Retinal pigment epithelial cell (primary cell): ENCODE measurements at regions not wholly inside any gene's neighbourhood (a gene's known extent, or its start where the extent isn't known, plus 50 kb on each side); places are given as distances from the start of the nearest gene placed in this dataset.
A peak's percentile ranks its signal among the peaks of the same experiment; 100 is the strongest.

Experiments
- DNase-seq: peaks from one replicate; pipeline ENCODE4 v3.0.0-alpha.2; 2010; ENCODE audit warnings: low read depth
- H3K4me3 ChIP-seq: 2 replicates; pipeline ENCODE4 v1.5.1; 2011; ENCODE audit warnings: mild to moderate bottlenecking, low read length, control low read depth, moderate library complexity
- TF ChIP-seq, protein P1 (sequence below): conservative IDR thresholded peaks from 2 replicates; pipeline ENCODE4 v1.5.1; 2011; ENCODE audit warnings: low read depth, low read length, control low read depth, inconsistent platforms

DNA sequence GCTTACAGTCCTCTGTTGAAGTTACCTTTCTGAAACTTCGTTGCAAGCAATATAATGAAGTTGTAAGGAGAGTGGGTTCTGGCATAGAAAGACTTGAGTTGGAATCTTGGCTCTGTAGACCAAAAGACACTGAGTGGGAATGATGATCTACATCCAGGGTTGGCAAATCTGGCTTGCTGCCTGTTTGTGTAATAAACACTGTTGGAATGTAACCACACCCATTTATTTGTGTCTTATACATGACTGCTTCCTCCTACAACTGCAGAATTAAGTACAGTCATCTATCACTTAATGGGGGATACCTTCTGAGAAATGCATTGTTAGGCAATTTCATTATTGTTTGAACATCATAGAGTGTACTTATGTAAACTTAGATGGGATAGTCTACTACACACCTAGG, 178.4 kb upstream of the SUCLG2 start:
- TF ChIP-seq, protein P1, sequence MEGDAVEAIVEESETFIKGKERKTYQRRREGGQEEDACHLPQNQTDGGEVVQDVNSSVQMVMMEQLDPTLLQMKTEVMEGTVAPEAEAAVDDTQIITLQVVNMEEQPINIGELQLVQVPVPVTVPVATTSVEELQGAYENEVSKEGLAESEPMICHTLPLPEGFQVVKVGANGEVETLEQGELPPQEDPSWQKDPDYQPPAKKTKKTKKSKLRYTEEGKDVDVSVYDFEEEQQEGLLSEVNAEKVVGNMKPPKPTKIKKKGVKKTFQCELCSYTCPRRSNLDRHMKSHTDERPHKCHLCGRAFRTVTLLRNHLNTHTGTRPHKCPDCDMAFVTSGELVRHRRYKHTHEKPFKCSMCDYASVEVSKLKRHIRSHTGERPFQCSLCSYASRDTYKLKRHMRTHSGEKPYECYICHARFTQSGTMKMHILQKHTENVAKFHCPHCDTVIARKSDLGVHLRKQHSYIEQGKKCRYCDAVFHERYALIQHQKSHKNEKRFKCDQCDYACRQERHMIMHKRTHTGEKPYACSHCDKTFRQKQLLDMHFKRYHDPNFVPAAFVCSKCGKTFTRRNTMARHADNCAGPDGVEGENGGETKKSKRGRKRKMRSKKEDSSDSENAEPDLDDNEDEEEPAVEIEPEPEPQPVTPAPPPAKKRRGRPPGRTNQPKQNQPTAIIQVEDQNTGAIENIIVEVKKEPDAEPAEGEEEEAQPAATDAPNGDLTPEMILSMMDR: no peak
- H3K4me3 ChIP-seq: no peak overlapping the region
- no peak for DNase-seq

DNA sequence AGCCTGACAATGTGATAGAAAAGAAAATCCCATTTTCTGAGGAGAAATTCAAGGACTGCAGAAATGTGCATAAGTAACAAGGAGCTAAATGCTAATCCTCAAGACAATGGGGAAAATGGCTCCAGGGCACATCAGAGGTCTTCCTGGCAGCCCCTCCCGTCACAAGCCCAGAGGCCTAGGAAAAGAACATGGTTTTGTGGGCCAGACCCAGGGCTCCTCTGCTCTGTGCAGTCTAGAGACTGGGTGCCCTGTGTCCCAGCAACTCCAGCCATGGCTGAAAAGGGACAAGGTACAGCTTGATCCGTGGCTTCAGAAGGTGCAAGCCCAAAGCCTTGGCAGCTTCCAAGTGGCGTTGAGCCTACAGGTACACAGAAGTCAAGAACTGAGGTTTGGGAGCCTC, 176.8 kb upstream of the SUCLG2 start:
- H3K4me3 ChIP-seq: no peak overlapping the region
- DNase-seq: no peak
- TF ChIP-seq, protein P1: no peak

DNA sequence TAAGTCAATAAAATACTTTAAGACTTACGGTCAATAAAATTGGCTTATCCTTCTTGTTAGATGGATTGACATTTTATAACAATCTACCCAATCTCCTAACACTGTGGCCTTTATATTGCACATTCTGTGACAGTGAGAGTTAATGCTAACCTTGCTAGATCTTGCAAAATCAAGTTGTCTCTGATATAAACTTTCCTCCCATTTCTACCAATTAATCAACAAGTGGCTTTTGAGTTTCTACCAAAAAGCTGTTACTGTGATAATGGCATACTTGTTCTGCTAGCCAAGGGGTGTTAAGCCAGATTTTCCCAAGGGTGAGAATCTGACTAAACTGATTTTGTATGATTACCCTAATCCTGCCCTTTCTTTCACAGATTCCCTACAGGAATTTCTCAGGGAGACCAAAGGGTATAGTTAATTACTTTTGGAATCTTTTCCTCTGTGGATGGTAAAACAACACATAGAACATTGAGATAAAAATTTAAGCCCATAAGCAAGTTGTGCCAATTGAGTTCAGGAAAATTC, 174.1 kb upstream of the SUCLG2 start:
- no peak for DNase-seq
- H3K4me3 ChIP-seq: no peak overlapping the region
- TF ChIP-seq, protein P1: no peak

DNA sequence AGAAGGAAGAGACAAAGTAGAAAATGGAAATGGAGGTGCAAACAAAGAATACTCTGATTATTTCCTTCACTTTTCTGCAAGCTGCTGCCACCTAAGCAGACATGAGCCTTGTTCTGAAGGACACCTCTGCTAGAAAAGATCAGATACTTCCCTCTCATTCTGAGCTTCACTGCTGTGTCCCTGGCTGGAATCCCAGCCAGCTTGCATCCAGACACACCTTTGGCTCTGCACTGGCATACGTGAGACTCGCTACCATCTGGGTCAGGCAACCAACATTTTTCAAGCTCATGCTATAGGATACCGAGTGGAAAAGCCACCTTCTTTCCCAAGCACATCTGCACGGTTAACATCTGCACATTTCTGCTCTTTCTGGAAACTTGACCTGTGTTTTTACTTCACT, 166.7 kb upstream of the SUCLG2 start:
- no peak for DNase-seq
- H3K4me3 ChIP-seq: no peak overlapping the region
- TF ChIP-seq, protein P1: no peak

DNA sequence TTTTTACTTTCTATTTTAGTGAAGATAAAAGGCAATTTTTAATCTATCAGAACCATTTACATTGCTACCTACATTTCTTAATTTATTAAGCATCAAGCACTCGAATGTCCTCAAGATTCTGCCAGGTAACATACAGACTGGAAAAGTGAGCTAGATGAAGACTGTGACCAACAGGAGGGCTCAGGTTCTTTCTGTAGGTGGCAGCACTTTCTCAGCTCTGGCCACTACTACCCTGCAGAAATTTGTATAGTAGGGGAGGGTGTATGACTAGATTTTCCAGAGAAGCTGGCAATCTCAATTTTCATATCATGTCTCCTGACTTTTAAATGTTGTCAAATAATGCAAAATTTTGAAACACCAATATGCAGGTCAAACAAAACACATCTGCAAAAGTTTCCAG, 165.0 kb upstream of the SUCLG2 start:
- TF ChIP-seq, protein P1: peak; percentile 13
- no peak for DNase-seq
- no peak overlapping the region for H3K4me3 ChIP-seq

DNA sequence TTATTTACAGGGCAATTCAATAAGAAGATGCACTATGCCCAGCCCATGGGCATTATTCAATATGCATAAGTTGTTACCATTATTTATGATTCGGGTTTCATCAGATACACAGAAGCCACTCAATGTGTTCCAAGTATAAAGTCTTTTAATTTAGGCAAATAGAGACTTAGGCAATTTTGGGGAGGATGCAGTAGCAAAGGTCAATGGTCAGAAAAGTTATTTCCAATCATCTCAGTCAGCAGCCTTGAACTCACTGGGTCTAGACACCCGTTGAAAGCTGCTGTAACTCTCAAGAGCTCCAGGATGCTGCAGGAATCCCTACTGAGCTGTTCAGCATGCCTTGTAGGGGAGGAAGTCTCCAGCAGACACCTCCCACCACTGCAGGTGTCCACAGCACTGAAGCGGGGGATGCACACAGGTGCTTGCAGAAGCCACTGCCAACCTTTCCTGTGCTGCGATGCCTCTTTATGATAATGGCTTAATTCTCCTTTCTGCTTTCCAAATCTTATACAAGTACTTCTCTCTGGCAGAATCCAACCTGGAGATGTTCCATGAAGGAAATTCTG, 155.0 kb upstream of the SUCLG2 start:
- no peak overlapping the region for H3K4me3 ChIP-seq
- TF ChIP-seq, protein P1: no peak
- DNase-seq: no peak

DNA sequence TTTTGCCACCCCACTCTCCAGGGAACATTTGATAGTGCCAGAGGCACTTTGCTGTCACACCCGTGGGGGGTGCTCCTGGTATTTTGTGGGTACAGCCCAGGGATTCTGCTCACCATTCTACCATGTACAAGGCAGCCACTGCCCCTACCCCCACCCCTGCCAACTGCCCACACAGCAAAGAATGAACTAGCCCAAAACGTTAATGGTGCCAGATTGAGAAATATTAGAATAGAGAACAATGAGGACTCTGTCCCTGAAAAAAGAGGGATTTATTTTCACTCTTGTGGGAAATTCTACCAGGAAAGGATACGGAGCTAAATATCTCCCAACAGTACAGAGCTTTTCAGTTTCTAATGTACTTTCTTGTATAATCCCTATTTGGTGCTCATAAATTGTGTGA, 154.5 kb upstream of the SUCLG2 start:
- H3K4me3 ChIP-seq: no peak overlapping the region
- TF ChIP-seq, protein P1: no peak
- DNase-seq: no peak
